SK-N-SH (cell line): ENCODE measurements at regions not wholly inside any gene's neighbourhood (a gene's known extent, or its start where the extent isn't known, plus 50 kb on each side); places are given as distances from the start of the nearest gene placed in this dataset.

Experiments used
- CTCF ChIA-PET: fragments of 300-600, 350-600 bp; formaldehyde crosslinking; extraction: SDS; loops from one replicate; lab custom pipeline; 2021; lab: Yijun Ruan, JAX
- POLR2A ChIA-PET: fragments of 350-600 bp; sonication (Branson Sonifier 250); formaldehyde crosslinking; extraction: SDS; loops from one replicate; lab custom pipeline; 2020; ENCODE audit warnings: antibody characterized with exemption, inconsistent platforms; lab: Yijun Ruan, JAX
- DNase-seq: peaks from one replicate; pipeline ENCODE4 v3.0.0; 2012
- H2AFZ ChIP-seq: fragments of 200-600 bp; sonication (generic); 2 replicates; pipeline ENCODE4 v1.8.1; 2016; ENCODE audit warnings: antibody characterized with exemption, mild to moderate bottlenecking, low read depth
- H3F3A ChIP-seq: fragments of 200-600 bp; sonication (generic); replicated peaks from 2 replicates; pipeline ENCODE3; 2016; ENCODE audit warnings: antibody characterized with exemption, mild to moderate bottlenecking; ENCODE audit not compliant: insufficient read depth
- H3K27ac ChIP-seq, 2 experiments: fragments of 200-500 bp in 1 of 2; fragments of 200-600 bp in 1 of 2; sonication (Bioruptor generic) in 1 of 2; sonication (generic), shearing (Covaris generic) in 1 of 2; 2 replicates each; pipeline versions ENCODE4 v1.5.1 to v1.6.1; 2014 to 2016; ENCODE audit warnings: low read depth in 2 of 2, inconsistent platforms in 1 of 2, low read length in 1 of 2, mild to moderate bottlenecking in 1 of 2, mixed read lengths in 1 of 2
- H3K27me3 ChIP-seq: fragments of 200-600 bp; sonication (generic), shearing (Covaris generic); 2 replicates; pipeline ENCODE4 v1.6.1; 2016; ENCODE audit warnings: mixed run types; ENCODE audit not compliant: insufficient read depth
- H3K36me3 ChIP-seq, 2 experiments: fragments of 200-500 bp in 1 of 2; fragments of 200-600 bp in 1 of 2; sonication (Bioruptor generic) in 1 of 2; sonication (generic) in 1 of 2; replicated peaks in 1 of 2; 2 replicates each; pipeline versions ENCODE3 to v1.5.1; 2014 to 2016; ENCODE audit warnings: low read length in 1 of 2, mild to moderate bottlenecking in 1 of 2; ENCODE audit not compliant: insufficient read depth in 2 of 2, control insufficient read depth in 1 of 2
- H3K4me1 ChIP-seq, 2 experiments: fragments of 200-500 bp in 1 of 2; fragments of 200-600 bp in 1 of 2; sonication (Bioruptor generic) in 1 of 2; sonication (generic), shearing (Covaris generic) in 1 of 2; 2 replicates each; pipeline versions ENCODE4 v1.5.1 to v1.6.1; 2014 to 2016; ENCODE audit warnings: low read depth in 1 of 2, low read length in 1 of 2, mixed run types in 1 of 2; ENCODE audit not compliant: insufficient read depth in 2 of 2, control insufficient read depth in 1 of 2
- H3K4me2 ChIP-seq: fragments of 200-600 bp; sonication (generic), shearing (Covaris generic); 2 replicates; pipeline ENCODE4 v1.6.1; 2017; ENCODE audit warnings: mixed run types
- H3K4me3 ChIP-seq, 2 experiments: fragments of 200-500 bp in 1 of 2; fragments of 200-600 bp in 1 of 2; sonication (Bioruptor generic) in 1 of 2; sonication (generic), shearing (Covaris generic) in 1 of 2; 2 replicates each; pipeline versions ENCODE4 v1.5.1 to v1.8.1; 2014 to 2016; ENCODE audit warnings: low read depth in 2 of 2, inconsistent platforms in 1 of 2, low read length in 1 of 2, mild to moderate bottlenecking in 1 of 2, mixed read lengths in 1 of 2, moderate library complexity in 1 of 2
- H3K79me2 ChIP-seq: fragments of 200-600 bp; sonication (generic); 2 replicates; pipeline ENCODE4 v1.8.1; 2017; ENCODE audit warnings: mild to moderate bottlenecking; ENCODE audit not compliant: insufficient read depth
- H3K9ac ChIP-seq: fragments of 200-600 bp; sonication (generic); 2 replicates; pipeline ENCODE4 v1.6.1; 2017; ENCODE audit warnings: mixed run types
- H3K9me2 ChIP-seq: fragments of 200-600 bp; sonication (generic); 2 replicates; pipeline ENCODE4 v1.6.1; 2017; ENCODE audit warnings: mixed run types
- H3K9me3 ChIP-seq: fragments of 200-600 bp; sonication (generic); 2 replicates; pipeline ENCODE4 v1.6.1; 2017; ENCODE audit warnings: mixed run types, mild to moderate bottlenecking, moderate library complexity
- H4K20me1 ChIP-seq: fragments of 200-600 bp; sonication (generic); 2 replicates; pipeline ENCODE4 v1.6.1; 2017; ENCODE audit warnings: mild to moderate bottlenecking, mixed run types; ENCODE audit not compliant: insufficient read depth
- ELF1 ChIP-seq: IDR thresholded peaks from 2 replicates; pipeline ENCODE4 v1.4.0; 2012
- EP300 ChIP-seq, 2 experiments: IDR thresholded peaks; 2 replicates each; pipeline versions ENCODE4 v1.4.0 to v1.6.1; 2012; ENCODE audit warnings: borderline replicate concordance in 1 of 2, low read depth in 1 of 2, low read length in 1 of 2
- EZH2phosphoT487 ChIP-seq: fragments of 200-600 bp; sonication (generic); IDR thresholded peaks from 2 replicates; pipeline ENCODE4 v1.6.1; 2017; ENCODE audit warnings: low read depth, mixed run types, mild to moderate bottlenecking, antibody characterized with exemption, moderate library complexity, borderline replicate concordance
- FOSL2 ChIP-seq: IDR thresholded peaks from 2 replicates; pipeline ENCODE4 v1.4.0; 2012; ENCODE audit warnings: low read depth, mild to moderate bottlenecking, moderate library complexity, borderline replicate concordance
- FOXJ3 ChIP-seq: sonication (generic); formaldehyde crosslinking; IDR thresholded peaks from 2 replicates; pipeline ENCODE4 v1.5.1; 2020; ENCODE audit warnings: mild to moderate bottlenecking, missing genetic modification reagents
- FOXM1 ChIP-seq: IDR thresholded peaks from 2 replicates; pipeline ENCODE4 v1.4.0; 2012; ENCODE audit warnings: low read depth, mild to moderate bottlenecking
- GABPA ChIP-seq: IDR thresholded peaks from 2 replicates; pipeline ENCODE4 v1.4.0; 2012; ENCODE audit warnings: low read depth, mild to moderate bottlenecking
- JUND ChIP-seq: IDR thresholded peaks from 2 replicates; pipeline ENCODE4 v1.4.0; 2012
- MEF2A ChIP-seq: IDR thresholded peaks from 2 replicates; pipeline ENCODE4 v1.4.0; 2012; ENCODE audit warnings: low read depth, borderline replicate concordance
- MXI1 ChIP-seq: IDR thresholded peaks from 2 replicates; pipeline ENCODE4 v1.6.1; 2012; ENCODE audit warnings: mild to moderate bottlenecking, low read depth, low read length, improper control_type of control experiment
- NFIC ChIP-seq: IDR thresholded peaks from 2 replicates; pipeline ENCODE4 v1.4.0; 2012; ENCODE audit warnings: borderline replicate concordance
- RAD21 ChIP-seq: IDR thresholded peaks from 2 replicates; pipeline ENCODE4 v1.6.1; 2012; ENCODE audit warnings: mild to moderate bottlenecking, low read length
- RCOR1 ChIP-seq: fragments of 150-350 bp; IDR thresholded peaks from 2 replicates; pipeline ENCODE4 v1.6.1; 2017; ENCODE audit warnings: antibody characterized with exemption, low read length
- RFX5 ChIP-seq: IDR thresholded peaks from 2 replicates; pipeline ENCODE4 v1.6.1; 2012; ENCODE audit warnings: mild to moderate bottlenecking, improper control_type of control experiment, low read length
- RXRA ChIP-seq: IDR thresholded peaks from 2 replicates; pipeline ENCODE4 v1.4.0; 2012; ENCODE audit warnings: low read depth, mild to moderate bottlenecking, borderline replicate concordance
- SIN3A ChIP-seq: IDR thresholded peaks from 2 replicates; pipeline ENCODE4 v1.6.1; 2012; ENCODE audit warnings: low read depth, mild to moderate bottlenecking, low read length, moderate library complexity, borderline replicate concordance
- SMC3 ChIP-seq: IDR thresholded peaks from 2 replicates; pipeline ENCODE4 v1.6.1; 2012; ENCODE audit warnings: low read depth, low read length, improper control_type of control experiment
- TAF1 ChIP-seq: IDR thresholded peaks from 2 replicates; pipeline ENCODE4 v1.6.1; 2012; ENCODE audit warnings: low read depth, mild to moderate bottlenecking, low read length, moderate library complexity, borderline replicate concordance
- TCF12 ChIP-seq: IDR thresholded peaks from 2 replicates; pipeline ENCODE4 v1.4.0; 2012
- YY1 ChIP-seq: IDR thresholded peaks from 2 replicates; pipeline ENCODE4 v1.4.0; 2012; ENCODE audit warnings: low read depth, mild to moderate bottlenecking
- WGBS: methylation state at CpG from one replicate; pipeline ENCODE4 v1.1.6; 2017; ENCODE audit warnings: low lambda C conversion rate; 5-methylcytosine and 5-hydroxymethylcytosine counted together
- TF ChIP-seq, protein P1 (sequence below): fragments of 150-350 bp; IDR thresholded peaks from 2 replicates; pipeline ENCODE4 v1.6.1; 2017; ENCODE audit warnings: antibody characterized with exemption, low read length, low read depth, borderline replicate concordance
- TF ChIP-seq, protein P2 (sequence below): fragments of 150-350 bp; IDR thresholded peaks from 2 replicates; pipeline ENCODE4 v1.6.1; 2016; ENCODE audit warnings: mild to moderate bottlenecking, low read depth, low read length
- TF ChIP-seq, protein P3 (sequence below): IDR thresholded peaks from 2 replicates; pipeline ENCODE4 v1.4.0; 2012; ENCODE audit warnings: low read depth, borderline replicate concordance
- TF ChIP-seq, protein P4 (sequence below): IDR thresholded peaks from 2 replicates; pipeline ENCODE4 v1.4.0; 2012; ENCODE audit warnings: low read depth, borderline replicate concordance

DNA sequence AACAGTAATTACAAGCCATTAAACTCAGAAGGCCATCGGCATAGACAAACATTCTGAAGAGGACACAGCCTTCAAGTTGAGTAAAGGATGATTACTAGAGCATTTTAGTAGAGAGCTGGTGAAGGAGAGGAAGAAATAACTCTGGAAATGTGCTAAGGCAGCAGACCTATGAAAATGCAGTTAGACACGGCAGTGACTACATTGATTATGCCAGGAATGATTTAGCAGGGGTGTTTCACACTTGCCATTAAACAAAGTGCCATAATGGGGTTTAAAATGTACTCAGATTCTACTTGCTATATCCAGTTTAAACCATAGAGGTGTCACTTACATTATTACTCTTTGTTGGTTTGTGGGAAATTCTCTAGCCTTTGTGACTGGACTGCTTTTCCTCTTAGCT lies 372.3 kb downstream of the CPS1 start:
- Histone ChIP-seq H3K4me3 (no peak overlapping the region), H3K9ac (no peak overlapping the region), H3K27me3 (no peaks in the 10 kb centered on the region), H3K27ac (no peak overlapping the region), H2AFZ (no peak overlapping the region), H3K4me2 (no peak overlapping the region), H3K9me3 (no peaks in the 10 kb centered on the region), H3K4me1 (no peaks in the 10 kb centered on the region), H3K36me3 (no peaks in the 10 kb centered on the region), H3K79me2 (no peaks in the 10 kb centered on the region), H4K20me1 (no peaks in the 10 kb centered on the region), H3F3A (no peaks in the 10 kb centered on the region), H3K9me2 (no peaks in the 10 kb centered on the region)
- ChIA-PET POLR2A (interaction anchor here (0.5 kb wide), 1 partner anchor 1622 kb away, joined by 3 read pairs; no protein-coding TSS in a partner anchor), CTCF (no interaction called here)
- DNase-seq: no peak
- no peak for TF ChIP-seq FOXJ3 (CRISPR knock-in tag)
- TF ChIP-seq MEF2A: no peak
- TF ChIP-seq, protein P1, sequence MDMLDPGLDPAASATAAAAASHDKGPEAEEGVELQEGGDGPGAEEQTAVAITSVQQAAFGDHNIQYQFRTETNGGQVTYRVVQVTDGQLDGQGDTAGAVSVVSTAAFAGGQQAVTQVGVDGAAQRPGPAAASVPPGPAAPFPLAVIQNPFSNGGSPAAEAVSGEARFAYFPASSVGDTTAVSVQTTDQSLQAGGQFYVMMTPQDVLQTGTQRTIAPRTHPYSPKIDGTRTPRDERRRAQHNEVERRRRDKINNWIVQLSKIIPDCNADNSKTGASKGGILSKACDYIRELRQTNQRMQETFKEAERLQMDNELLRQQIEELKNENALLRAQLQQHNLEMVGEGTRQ: no peak
- no peak for TF ChIP-seq SIN3A
- TF ChIP-seq RAD21: no peak
- TF ChIP-seq FOXM1: no peak
- no peak for TF ChIP-seq RCOR1
- TF ChIP-seq RFX5: no peak
- no peak for TF ChIP-seq EP300 (IDR thresholded peaks at IDR 0.05; ENCODE audit: borderline replicate concordance in 1 of 2, low read depth in 1 of 2, low read length in 1 of 2)
- TF ChIP-seq FOSL2: no peak
- TF ChIP-seq RXRA: no peak
- TF ChIP-seq, protein P2, sequence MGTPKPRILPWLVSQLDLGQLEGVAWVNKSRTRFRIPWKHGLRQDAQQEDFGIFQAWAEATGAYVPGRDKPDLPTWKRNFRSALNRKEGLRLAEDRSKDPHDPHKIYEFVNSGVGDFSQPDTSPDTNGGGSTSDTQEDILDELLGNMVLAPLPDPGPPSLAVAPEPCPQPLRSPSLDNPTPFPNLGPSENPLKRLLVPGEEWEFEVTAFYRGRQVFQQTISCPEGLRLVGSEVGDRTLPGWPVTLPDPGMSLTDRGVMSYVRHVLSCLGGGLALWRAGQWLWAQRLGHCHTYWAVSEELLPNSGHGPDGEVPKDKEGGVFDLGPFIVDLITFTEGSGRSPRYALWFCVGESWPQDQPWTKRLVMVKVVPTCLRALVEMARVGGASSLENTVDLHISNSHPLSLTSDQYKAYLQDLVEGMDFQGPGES: no peak
- TF ChIP-seq MXI1: no peak
- TF ChIP-seq, protein P3, sequence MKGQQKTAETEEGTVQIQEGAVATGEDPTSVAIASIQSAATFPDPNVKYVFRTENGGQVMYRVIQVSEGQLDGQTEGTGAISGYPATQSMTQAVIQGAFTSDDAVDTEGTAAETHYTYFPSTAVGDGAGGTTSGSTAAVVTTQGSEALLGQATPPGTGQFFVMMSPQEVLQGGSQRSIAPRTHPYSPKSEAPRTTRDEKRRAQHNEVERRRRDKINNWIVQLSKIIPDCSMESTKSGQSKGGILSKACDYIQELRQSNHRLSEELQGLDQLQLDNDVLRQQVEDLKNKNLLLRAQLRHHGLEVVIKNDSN: no peak
- no peak for TF ChIP-seq ELF1
- no peak for TF ChIP-seq JUND
- WGBS: 48% methylated on average over 2 of the region's 2 CpGs

DNA sequence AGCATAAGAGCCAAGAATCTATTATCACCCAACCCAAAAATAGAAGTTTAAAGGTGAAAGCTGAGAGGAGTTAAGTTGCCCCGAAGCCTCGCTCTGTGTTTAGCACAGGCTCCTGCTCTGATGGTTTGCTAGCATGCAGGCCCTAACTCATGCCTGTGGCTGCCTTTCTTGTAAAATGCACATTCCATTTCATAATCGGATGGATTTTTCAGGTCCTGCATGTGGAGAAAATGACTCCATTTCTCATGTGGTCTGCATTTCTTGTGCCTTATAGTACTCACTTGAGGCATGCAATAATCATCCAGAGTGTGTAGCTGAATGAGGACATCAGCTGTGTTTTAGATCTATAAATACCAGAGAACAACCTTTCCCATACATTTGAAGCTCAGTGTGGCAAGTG lies 381.8 kb downstream of the CPS1 start:
- Histone ChIP-seq H3K79me2 (no peaks in the 10 kb centered on the region), H3K4me1 (no peaks in the 10 kb centered on the region), H3K9ac (no peak overlapping the region), H3K4me3 (no peak overlapping the region), H3F3A (no peaks in the 10 kb centered on the region), H3K27ac (no peak overlapping the region), H3K9me3 (0 out of 2 replicates have a peak, but pooled peaks cover 3% of the 10 kb centered on the region), H4K20me1 (no peaks in the 10 kb centered on the region), H3K27me3 (no peaks in the 10 kb centered on the region), H2AFZ (no peak overlapping the region), H3K4me2 (no peak overlapping the region), H3K36me3 (no peaks in the 10 kb centered on the region), H3K9me2 (0 out of 2 replicates have a peak, but pooled peaks cover 4% of the 10 kb centered on the region)
- POLR2A ChIA-PET: no interaction called here
- CTCF ChIA-PET: no interaction called here
- no peak for DNase-seq
- WGBS: 74% methylated on average over 3 of the region's 3 CpGs
- TF ChIP-seq EZH2phosphoT487 (no peak), SMC3 (no peak), RXRA (no peak), JUND (no peak), TCF12 (no peak), TAF1 (no peak), GABPA (no peak), MXI1 (no peak), YY1 (no peak), NFIC (no peak), RAD21 (no peak)
- TF ChIP-seq, protein P1: no peak
- TF ChIP-seq, protein P4, sequence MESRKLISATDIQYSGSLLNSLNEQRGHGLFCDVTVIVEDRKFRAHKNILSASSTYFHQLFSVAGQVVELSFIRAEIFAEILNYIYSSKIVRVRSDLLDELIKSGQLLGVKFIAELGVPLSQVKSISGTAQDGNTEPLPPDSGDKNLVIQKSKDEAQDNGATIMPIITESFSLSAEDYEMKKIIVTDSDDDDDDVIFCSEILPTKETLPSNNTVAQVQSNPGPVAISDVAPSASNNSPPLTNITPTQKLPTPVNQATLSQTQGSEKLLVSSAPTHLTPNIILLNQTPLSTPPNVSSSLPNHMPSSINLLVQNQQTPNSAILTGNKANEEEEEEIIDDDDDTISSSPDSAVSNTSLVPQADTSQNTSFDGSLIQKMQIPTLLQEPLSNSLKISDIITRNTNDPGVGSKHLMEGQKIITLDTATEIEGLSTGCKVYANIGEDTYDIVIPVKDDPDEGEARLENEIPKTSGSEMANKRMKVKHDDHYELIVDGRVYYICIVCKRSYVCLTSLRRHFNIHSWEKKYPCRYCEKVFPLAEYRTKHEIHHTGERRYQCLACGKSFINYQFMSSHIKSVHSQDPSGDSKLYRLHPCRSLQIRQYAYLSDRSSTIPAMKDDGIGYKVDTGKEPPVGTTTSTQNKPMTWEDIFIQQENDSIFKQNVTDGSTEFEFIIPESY: no peak
